SH-SY5Y (cell line): ENCODE measurements at regions not wholly inside any gene's neighbourhood (a gene's known extent, or its start where the extent isn't known, plus 50 kb on each side); places are given as distances from the start of the nearest gene placed in this dataset.

Experiments used
- GATA2 ChIP-seq: IDR thresholded peaks from 2 replicates; pipeline ENCODE4 v1.6.1; 2011; ENCODE audit warnings: mild to moderate bottlenecking, low read depth, low read length
- GATA3 ChIP-seq: IDR thresholded peaks from 2 replicates; pipeline ENCODE4 v1.6.1; 2011; ENCODE audit warnings: low read depth, mild to moderate bottlenecking, low read length, moderate library complexity

GRCh38 chr1:209207126-209207700 is 376.3 kb upstream of the CAMK1G start:
- TF ChIP-seq GATA2 = no peak
- no peak for TF ChIP-seq GATA3
